K562 (cell line): ENCODE measurements at regions not wholly inside any gene's neighbourhood (a gene's known extent, or its start where the extent isn't known, plus 50 kb on each side); places are given as distances from the start of the nearest gene placed in this dataset.

Experiments
- ATAC-seq: fragments of 200-7000 bp; cut with Tn5 transposase; 3 replicates; pipeline ENCODE4 v1.9.1; 2020; ENCODE audit warnings: moderate library complexity
- BruUV-seq: library from RNA; stranded (reverse); fragments of 400-500 nt; replicated peaks from 2 replicates; lab custom pipeline; 2021; lab: Mats Ljungman, UMichigan
- CTCF ChIA-PET: fragments of 300-600 bp; formaldehyde crosslinking; extraction: SDS; loops from one replicate; lab custom pipeline; 2021; ENCODE audit warnings: low intra/inter-chr PET ratio; lab: Yijun Ruan, JAX
- POLR2A ChIA-PET: fragments of 300-600, 350-650 bp; sonication (Branson Sonifier 250); formaldehyde crosslinking; extraction: SDS; loops from one replicate; lab custom pipeline; 2021; ENCODE audit warnings: antibody characterized with exemption, inconsistent platforms; lab: Yijun Ruan, JAX
- DNase-seq, 4 experiments: peaks; one replicate each; pipeline versions ENCODE4 v3.0.0 to v3.0.0-alpha.2; 2011 to 2018; ENCODE audit warnings: low spot score in 3 of 4, mixed read lengths in 3 of 4; ENCODE audit errors: extremely low read depth in 1 of 4
- FAIRE-seq: peaks from 2 replicates; lab custom pipeline; 2011; peaks lifted over from hg19 to GRCh38; lab: Jason Lieb, UNC
- H2AFZ ChIP-seq: 2 replicates; pipeline ENCODE4 v1.6.0; 2011; ENCODE audit warnings: low read depth, low read length, control low read depth, inconsistent platforms
- H3K27ac ChIP-seq: fragments of 200-600 bp; 3 replicates; pipeline ENCODE4 v1.8.0; 2011; ENCODE audit warnings: low read depth, mild to moderate bottlenecking, control low read depth, inconsistent platforms, low read length, moderate library complexity, mixed read lengths; ENCODE audit errors: extremely low read depth
- H3K27me3 ChIP-seq, 2 experiments: fragments of 300-600 bp in 1 of 2; 2 replicates in 1 of 2; 3 replicates in 1 of 2; pipeline versions ENCODE4 v1.6.0 to v1.8.0; 2011; ENCODE audit warnings: inconsistent platforms in 2 of 2, low read length in 2 of 2, mild to moderate bottlenecking in 1 of 2, mixed read lengths in 1 of 2, moderate library complexity in 1 of 2; ENCODE audit not compliant: control insufficient read depth in 2 of 2, insufficient read depth in 2 of 2
- H3K36me3 ChIP-seq: fragments of 300-600 bp; 3 replicates; pipeline ENCODE4 v1.8.0; 2011; ENCODE audit warnings: mild to moderate bottlenecking, low read length, inconsistent platforms; ENCODE audit not compliant: control insufficient read depth, insufficient read depth
- H3K4me1 ChIP-seq, 2 experiments: fragments of 200-600 bp in 1 of 2; replicated peaks in 1 of 2; 2 replicates in 1 of 2; 3 replicates in 1 of 2; pipeline versions ENCODE4 v1.5.1 to v1.8.0; 2011; ENCODE audit warnings: inconsistent platforms in 2 of 2, low read length in 2 of 2, mild to moderate bottlenecking in 1 of 2, mixed read lengths in 1 of 2, moderate library complexity in 1 of 2; ENCODE audit not compliant: control insufficient read depth in 2 of 2, insufficient read depth in 2 of 2
- H3K4me2 ChIP-seq: 2 replicates; pipeline ENCODE4 v1.6.1; 2011; ENCODE audit warnings: low read length, control low read depth, inconsistent platforms, mixed read lengths; ENCODE audit not compliant: insufficient read depth
- H3K4me3 ChIP-seq: fragments of 200-600 bp; sonication (generic), shearing (Covaris generic); 2 replicates; pipeline ENCODE4 v1.5.1; 2016; ENCODE audit warnings: control low read depth, inconsistent platforms
- H3K79me2 ChIP-seq: fragments of 200-600 bp; 3 replicates; pipeline ENCODE4 v1.8.0; 2011; ENCODE audit warnings: low read length, inconsistent platforms; ENCODE audit not compliant: control insufficient read depth, insufficient read depth
- H3K9ac ChIP-seq, 2 experiments: 2 replicates each; pipeline versions ENCODE4 v1.6.0 to v1.6.1; 2011; ENCODE audit warnings: low read depth in 2 of 2, low read length in 2 of 2, control low read depth in 1 of 2, inconsistent platforms in 1 of 2, mild to moderate bottlenecking in 1 of 2, mixed read lengths in 1 of 2; ENCODE audit not compliant: insufficient read depth in 1 of 2
- H3K9me1 ChIP-seq: one replicate; pipeline ENCODE4 v1.6.0; 2011; ENCODE audit warnings: inconsistent platforms, mild to moderate bottlenecking, low read length, moderate library complexity; ENCODE audit not compliant: control insufficient read depth, insufficient read depth
- H3K9me3 ChIP-seq: replicated peaks from 2 replicates; pipeline ENCODE4 v1.5.1; 2011; ENCODE audit warnings: low read depth, low read length, inconsistent platforms; ENCODE audit not compliant: control insufficient read depth, insufficient read depth
- H4K20me1 ChIP-seq: replicated peaks from 2 replicates; pipeline ENCODE4 v1.6.1; 2011; ENCODE audit warnings: low read length, inconsistent platforms, mixed read lengths; ENCODE audit not compliant: control insufficient read depth, insufficient read depth
- CAMTA2 ChIP-seq: fragments of 250-450 bp; sonication (Bioruptor Pico); conservative IDR thresholded peaks from 2 replicates; pipeline ENCODE4 v1.5.1; 2022
- CEBPG ChIP-seq, 3 experiments: fragments of 200-800 bp in 1 of 3; sonication (Bioruptor generic) in 1 of 3; sonication (generic) in 1 of 3; formaldehyde crosslinking in 1 of 3; IDR thresholded peaks in 2 of 3; conservative IDR thresholded peaks in 1 of 3; 2 replicates each; pipeline versions ENCODE4 v1.6.1 to v1.8.0; 2016 to 2022; ENCODE audit warnings: missing compliant biosample characterization in 2 of 3, missing genetic modification characterization in 2 of 3, mild to moderate bottlenecking in 1 of 3, missing genetic modification reagents in 1 of 3
- ETV1 ChIP-seq: fragments of 450-650 bp; conservative IDR thresholded peaks from 2 replicates; pipeline ENCODE4 v1.6.1; 2016; ENCODE audit warnings: missing genetic modification characterization, control low read depth, low read depth, missing compliant biosample characterization
- KLF1 ChIP-seq: fragments of 450-650 bp; IDR thresholded peaks from 2 replicates; pipeline ENCODE4 v1.6.1; 2016; ENCODE audit warnings: missing genetic modification characterization, missing compliant biosample characterization
- MEF2A ChIP-seq: IDR thresholded peaks from 2 replicates; pipeline ENCODE4 v1.6.1; 2011; ENCODE audit warnings: low read depth, mild to moderate bottlenecking, low read length, moderate library complexity; ENCODE audit not compliant: control insufficient read depth
- NR2C1 ChIP-seq, 2 experiments: fragments of 450-650 bp; IDR thresholded peaks; 2 replicates each; pipeline ENCODE4 v1.6.1; 2017; ENCODE audit warnings: mild to moderate bottlenecking in 2 of 2, antibody characterized with exemption in 1 of 2, inconsistent platforms in 1 of 2, missing compliant biosample characterization in 1 of 2, missing genetic modification characterization in 1 of 2
- OTX1 ChIP-seq: fragments of 450-650 bp; formaldehyde crosslinking; IDR thresholded peaks from 2 replicates; pipeline ENCODE4 v1.4.0; 2022; ENCODE audit warnings: mild to moderate bottlenecking
- RFX1 ChIP-seq: fragments of 450-650 bp; IDR thresholded peaks from 2 replicates; pipeline ENCODE4 v1.6.1; 2016; ENCODE audit warnings: mild to moderate bottlenecking, moderate library complexity
- XRCC5 ChIP-seq: fragments of 200-400 bp; formaldehyde crosslinking; IDR thresholded peaks from 2 replicates; pipeline ENCODE4 v1.6.1; 2017; ENCODE audit warnings: low read depth, mild to moderate bottlenecking, low read length
- ZFX ChIP-seq: sonication (generic); formaldehyde crosslinking; IDR thresholded peaks from 2 replicates; pipeline ENCODE4 v1.8.0; 2022; ENCODE audit warnings: mild to moderate bottlenecking, missing genetic modification reagents, moderate library complexity
- ZNF384 ChIP-seq: IDR thresholded peaks from 2 replicates; pipeline ENCODE4 v1.6.1; 2012; ENCODE audit warnings: low read depth, low read length, improper control_type of control experiment
- ZNF444 ChIP-seq: fragments of 250-450 bp; sonication (Bioruptor Pico); IDR thresholded peaks from 2 replicates; pipeline ENCODE4 v1.4.0; 2020; ENCODE audit warnings: mild to moderate bottlenecking, moderate library complexity
- WGBS: fragments of 100-300 bp; shearing (Covaris generic); methylation state at CpG from one replicate; pipeline ENCODE4 v1.1.6; 2016; ENCODE audit warnings: low coverage, mixed read lengths; ENCODE audit not compliant: insufficient coverage; ENCODE audit errors: missing lambda C conversion rate; 5-methylcytosine and 5-hydroxymethylcytosine counted together
- in situ Hi-C: fragments of 300-500 bp; cut with MboI; formaldehyde crosslinking; loops from 4 replicates; pipeline ENCODE4 v1.15.0; 2018; ENCODE audit warnings: inconsistent platforms, mixed read lengths
- intact Hi-C: fragments of 100-400 bp; cut with micrococcal nuclease; formaldehyde crosslinking; loops from 2 replicates; pipeline ENCODE4 v1.14.2; 2022
- TF ChIP-seq, protein P1 (sequence below): IDR thresholded peaks from 2 replicates; pipeline ENCODE4 v1.6.1; 2011; ENCODE audit warnings: borderline replicate concordance, low read depth, mild to moderate bottlenecking, moderate library complexity, low read length; ENCODE audit not compliant: insufficient read depth, poor library complexity, severe bottlenecking

DNA sequence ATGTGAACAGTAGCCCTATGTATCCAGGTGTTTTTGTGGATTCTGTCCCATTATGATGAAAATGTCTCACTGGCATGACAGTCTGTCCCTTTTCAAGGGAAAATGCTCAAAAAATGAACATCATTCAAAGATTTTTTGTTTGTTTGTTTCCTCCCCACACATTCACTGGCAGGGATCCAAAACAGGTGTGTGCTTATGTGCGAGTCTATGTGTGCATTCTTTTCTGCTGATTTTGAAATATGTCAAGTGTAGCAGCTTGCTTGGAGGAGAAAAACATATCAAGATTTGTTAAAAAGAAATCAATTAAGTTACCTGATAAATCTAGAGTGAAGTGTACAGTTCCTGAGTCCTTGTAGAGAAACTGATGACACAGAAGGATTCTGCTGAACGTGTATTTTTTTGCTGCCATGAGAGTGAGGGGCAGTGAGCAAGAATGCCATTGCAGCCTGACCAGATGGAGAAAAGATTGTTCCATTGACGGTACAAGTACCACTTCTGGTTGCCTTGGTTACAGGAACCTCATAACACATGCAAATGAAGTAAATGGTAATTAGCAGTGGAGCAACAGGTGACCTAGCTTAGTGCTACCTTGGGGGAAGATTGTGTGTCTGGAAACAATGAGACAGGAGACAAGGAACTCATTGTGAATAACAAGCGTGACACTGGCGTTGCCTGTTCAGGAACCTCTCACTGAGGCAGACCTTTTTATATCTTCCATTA, 277.4 kb upstream of the PHYHIPL start:
- H3K4me1 ChIP-seq, result no peaks in the 10 kb centered on the region
- no peaks in the 10 kb centered on the region for H4K20me1 ChIP-seq
- H3K27me3 ChIP-seq, result no peaks in the 10 kb centered on the region
- H3K36me3 ChIP-seq, result no peaks in the 10 kb centered on the region
- no peak overlapping the region for H3K9ac ChIP-seq
- H3K9me1 ChIP-seq, result no peaks in the 10 kb centered on the region
- 0% methylated on average over 5 of the region's 5 CpGs for WGBS
- ATAC-seq (no peak), DNase-seq (no peak), FAIRE-seq (no peak)
- H3K27ac ChIP-seq, result no peak overlapping the region
- intact Hi-C loops (no loop called here), in situ Hi-C loops (no loop called here)
- CTCF ChIA-PET, result no interaction called here
- no peak overlapping the region for H3K4me2 ChIP-seq
- POLR2A ChIA-PET, result interaction anchor here (0.7 kb wide), 1 partner anchor 166 kb away, joined by 4 read pairs; no protein-coding TSS in a partner anchor
- no peak for TF ChIP-seq KLF1 (tag)
- TF ChIP-seq RFX1, result 0 out of 2 replicates have a peak, but pooled peaks have one; percentile 20
- no TSS peak for BruUV-seq
- H2AFZ ChIP-seq, result no peak overlapping the region
- H3K9me3 ChIP-seq, result no peaks in the 10 kb centered on the region
- no peak overlapping the region for H3K4me3 ChIP-seq
- H3K79me2 ChIP-seq, result no peaks in the 10 kb centered on the region

GRCh38 chr10:58901092-58901646, 275.3 kb upstream of the PHYHIPL start:
- no peaks in the 10 kb centered on the region for H3K9me3 ChIP-seq
- no peak overlapping the region for H3K27ac ChIP-seq
- H3K36me3 ChIP-seq, result no peaks in the 10 kb centered on the region
- no peak overlapping the region for H3K4me3 ChIP-seq
- no peaks in the 10 kb centered on the region for H3K27me3 ChIP-seq
- H3K4me2 ChIP-seq, result no peak overlapping the region
- H4K20me1 ChIP-seq, result no peaks in the 10 kb centered on the region
- no TSS peak for BruUV-seq
- FAIRE-seq (no peak), ATAC-seq (no peak), DNase-seq (no peak)
- H3K4me1 ChIP-seq, result no peaks in the 10 kb centered on the region
- H3K9ac ChIP-seq, result no peak overlapping the region
- no peaks in the 10 kb centered on the region for H3K79me2 ChIP-seq
- ChIA-PET POLR2A (no interaction called here), CTCF (no interaction called here)
- no peak overlapping the region for H2AFZ ChIP-seq
- 0% methylated on average over 2 of the region's 2 CpGs for WGBS
- intact Hi-C loops (no loop called here), in situ Hi-C loops (no loop called here)
- no peaks in the 10 kb centered on the region for H3K9me1 ChIP-seq
- TF ChIP-seq CAMTA2 (no peak), ZNF384 (no peak), ETV1 (no peak), XRCC5 (no peak), CEBPG (CRISPR knock-in tag; IDR thresholded peaks at IDR 0.05) (no peak), CEBPG (tag; conservative IDR thresholded peaks at IDR 0.05 in 1 of 2, IDR thresholded peaks at IDR 0.05 in 1 of 2) (no peak), MEF2A (no peak), NR2C1 (IDR thresholded peaks at IDR 0.05) (no peak), NR2C1 (tag; IDR thresholded peaks at IDR 0.05) (no peak), ZFX (no peak), OTX1 (CRISPR knock-in tag) (no peak), ZNF444 (CRISPR knock-in tag) (no peak)
- TF ChIP-seq, protein P1, sequence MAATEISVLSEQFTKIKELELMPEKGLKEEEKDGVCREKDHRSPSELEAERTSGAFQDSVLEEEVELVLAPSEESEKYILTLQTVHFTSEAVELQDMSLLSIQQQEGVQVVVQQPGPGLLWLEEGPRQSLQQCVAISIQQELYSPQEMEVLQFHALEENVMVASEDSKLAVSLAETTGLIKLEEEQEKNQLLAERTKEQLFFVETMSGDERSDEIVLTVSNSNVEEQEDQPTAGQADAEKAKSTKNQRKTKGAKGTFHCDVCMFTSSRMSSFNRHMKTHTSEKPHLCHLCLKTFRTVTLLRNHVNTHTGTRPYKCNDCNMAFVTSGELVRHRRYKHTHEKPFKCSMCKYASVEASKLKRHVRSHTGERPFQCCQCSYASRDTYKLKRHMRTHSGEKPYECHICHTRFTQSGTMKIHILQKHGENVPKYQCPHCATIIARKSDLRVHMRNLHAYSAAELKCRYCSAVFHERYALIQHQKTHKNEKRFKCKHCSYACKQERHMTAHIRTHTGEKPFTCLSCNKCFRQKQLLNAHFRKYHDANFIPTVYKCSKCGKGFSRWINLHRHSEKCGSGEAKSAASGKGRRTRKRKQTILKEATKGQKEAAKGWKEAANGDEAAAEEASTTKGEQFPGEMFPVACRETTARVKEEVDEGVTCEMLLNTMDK, result no peak
